HS-5 (cell line): ENCODE measurements at regions not wholly inside any gene's neighbourhood (a gene's known extent, or its start where the extent isn't known, plus 50 kb on each side); places are given as distances from the start of the nearest gene placed in this dataset.
"Not testable (repeated sequence)": the region's sequence is repeated elsewhere in the genome, so short reads cannot be mapped to it uniquely, and the experiment has no call there.

Experiments
- DNase-seq: peaks from one replicate; pipeline ENCODE4 v3.0.0-alpha.2; 2012; ENCODE audit warnings: low read depth

- DNase-seq: no peak
Measured at GRCh38 chr12:38480594-38480993, 164.0 kb downstream of the ALG10B start.

DNA sequence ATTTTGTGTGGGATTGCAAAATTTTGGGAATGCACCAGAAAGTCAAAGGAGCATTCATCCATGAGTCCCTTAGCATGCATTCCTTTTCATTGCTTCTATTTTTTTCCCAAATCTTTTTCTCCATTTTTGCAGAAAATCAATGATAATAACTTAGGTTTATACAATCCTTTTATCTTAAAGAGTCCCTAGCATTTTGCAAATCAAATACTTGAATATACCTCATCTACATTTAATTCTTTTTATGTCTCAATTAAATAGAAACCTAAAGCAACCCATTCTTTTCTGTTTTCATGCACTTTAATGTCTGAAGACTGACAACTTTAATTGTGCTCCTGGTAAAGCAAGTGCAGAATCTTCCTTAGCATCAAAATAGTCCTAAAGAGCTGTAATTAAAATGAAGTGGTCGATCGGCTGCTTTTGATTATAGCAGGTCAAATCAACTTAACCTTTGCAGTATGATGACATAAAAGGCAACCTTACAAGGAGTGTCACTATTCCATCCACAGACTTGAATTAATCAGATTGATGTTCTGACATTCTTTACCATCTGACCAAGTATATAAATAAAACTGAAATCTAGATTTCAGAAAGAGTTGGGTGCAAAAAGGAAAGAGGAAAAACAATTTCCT lies 168.4 kb downstream of the ALG10B start:
- DNase-seq: no peak

DNA sequence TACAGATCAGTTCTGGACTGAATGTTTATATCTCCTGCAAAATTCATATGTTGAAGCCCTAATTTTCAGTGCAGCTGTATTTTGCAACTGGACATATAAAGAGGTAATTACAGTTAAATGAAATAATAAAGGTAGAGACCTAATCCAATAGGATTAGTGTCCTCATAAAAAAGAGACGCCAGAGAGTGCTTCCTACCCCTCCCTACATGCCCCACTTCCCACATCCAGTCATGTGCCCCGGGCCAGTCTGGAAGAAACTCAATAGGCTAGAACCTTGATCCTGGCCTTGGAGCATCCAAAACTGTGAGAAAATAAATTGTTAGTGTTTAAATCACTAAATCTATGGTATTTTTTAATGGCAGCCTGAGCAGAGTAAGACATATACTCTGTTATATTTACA lies 172.3 kb downstream of the ALG10B start:
- DNase-seq: no peak

- DNase-seq: no peak
Measured at GRCh38 chr12:38490073-38490472, 173.5 kb downstream of the ALG10B start.

DNA sequence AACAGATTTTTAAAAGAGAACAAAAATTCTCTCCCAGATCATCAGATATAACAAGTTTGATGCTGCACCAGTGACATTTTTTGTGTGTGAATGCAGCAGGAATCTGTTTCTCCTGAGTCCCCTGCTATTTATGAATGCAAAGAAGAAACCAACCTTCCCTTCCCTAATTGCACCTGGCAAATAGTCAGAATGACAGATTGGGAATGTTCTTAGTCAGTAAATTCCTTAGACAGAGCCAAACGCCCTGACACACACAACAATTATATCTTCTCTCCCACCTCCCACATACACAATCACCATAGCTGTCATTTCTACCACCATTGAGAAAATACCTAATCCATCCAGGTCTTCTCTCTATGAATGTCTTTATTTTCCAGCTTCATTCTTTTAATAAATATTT lies 174.4 kb downstream of the ALG10B start:
- no peak for DNase-seq

GRCh38 chr12:38501481-38501880 lies 184.9 kb downstream of the ALG10B start:
- DNase-seq: no peak

GRCh38 chr12:38501991-38502390 lies 185.4 kb downstream of the ALG10B start:
- DNase-seq: no peak

DNA sequence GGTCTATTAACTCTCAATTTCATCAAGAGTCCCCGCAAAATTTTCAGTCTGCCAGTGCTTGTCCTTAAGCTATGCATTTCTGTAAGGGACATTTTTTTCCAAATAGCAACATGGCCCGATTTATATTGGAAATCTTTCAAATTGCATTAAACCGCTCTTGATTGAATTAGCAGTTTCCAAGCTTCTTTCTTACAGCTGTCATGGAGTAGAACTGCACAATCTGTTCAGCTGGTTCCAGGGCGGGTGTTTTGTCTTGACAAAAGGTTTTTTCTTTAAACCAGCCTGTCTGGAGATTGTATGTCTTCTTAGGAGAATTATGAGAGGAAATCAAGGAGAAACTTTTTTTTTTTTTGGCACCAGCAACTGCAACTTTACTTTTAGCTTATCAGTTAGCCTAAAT lies 185.8 kb downstream of the ALG10B start:
- no peak for DNase-seq

DNA sequence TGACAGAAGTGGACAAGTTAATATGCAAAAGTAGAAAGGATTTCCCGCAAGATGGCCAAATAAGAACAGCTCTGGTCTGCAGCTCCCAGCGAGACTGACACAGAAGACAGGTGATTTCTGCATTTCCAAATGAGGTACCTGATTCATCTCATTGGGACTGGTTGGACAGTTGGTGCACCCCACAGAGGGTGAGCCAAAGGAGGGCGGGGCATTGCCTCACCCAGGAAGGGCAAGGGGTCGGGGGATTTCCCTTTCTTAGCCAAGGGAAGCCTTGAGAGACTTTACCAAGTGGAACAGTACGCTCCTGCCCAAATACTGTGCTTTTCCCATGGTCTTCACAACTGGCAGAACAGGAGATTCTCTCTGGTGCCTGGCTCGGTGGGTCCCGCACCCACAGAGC lies 191.3 kb downstream of the ALG10B start:
- no peak for DNase-seq

DNA sequence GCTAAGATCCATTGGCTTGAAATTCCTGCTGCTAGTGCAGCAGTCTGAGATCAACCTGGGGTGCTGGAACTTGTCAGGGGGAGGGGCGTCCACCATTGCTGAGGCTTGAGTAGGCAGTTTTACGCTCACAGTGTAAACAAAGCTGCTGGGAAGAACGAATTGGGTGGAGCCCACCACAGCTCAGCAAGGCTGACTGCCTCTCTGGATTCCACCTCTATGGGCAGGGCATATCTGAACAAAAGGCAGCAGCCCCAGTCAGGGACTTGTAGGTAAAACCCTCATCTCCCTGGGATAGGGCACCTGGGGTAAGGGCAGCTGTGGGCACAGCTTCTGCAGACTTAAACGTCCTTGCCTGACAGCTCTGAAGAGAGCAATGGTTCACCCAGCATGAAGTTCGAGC lies 191.7 kb downstream of the ALG10B start:
- no peak for DNase-seq

GRCh38 chr12:38515912-38516311 lies 199.3 kb downstream of the ALG10B start:
- DNase-seq: no peak

DNA sequence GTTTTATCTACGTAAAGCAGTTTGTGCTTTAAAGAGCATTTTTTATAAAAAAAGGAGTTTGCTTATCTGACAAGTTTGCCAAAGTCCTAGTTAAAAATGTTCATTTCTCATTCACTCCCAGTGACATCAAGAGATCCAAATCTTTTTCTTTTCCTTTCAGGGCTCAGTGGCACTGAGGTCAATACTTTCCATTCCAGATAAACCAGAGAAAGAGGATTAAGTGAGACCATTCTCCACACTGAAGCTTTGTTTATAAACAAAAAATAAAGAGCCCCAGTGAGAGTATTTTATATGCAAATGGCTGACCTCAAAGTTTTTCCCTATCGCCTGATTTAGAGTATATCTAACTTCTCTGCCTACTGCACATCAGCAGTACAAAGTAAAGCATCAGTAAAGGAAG lies 199.8 kb downstream of the ALG10B start:
- no peak for DNase-seq

- no peak for DNase-seq
Measured at GRCh38 chr12:38523920-38524319, 207.3 kb downstream of the ALG10B start.

DNA sequence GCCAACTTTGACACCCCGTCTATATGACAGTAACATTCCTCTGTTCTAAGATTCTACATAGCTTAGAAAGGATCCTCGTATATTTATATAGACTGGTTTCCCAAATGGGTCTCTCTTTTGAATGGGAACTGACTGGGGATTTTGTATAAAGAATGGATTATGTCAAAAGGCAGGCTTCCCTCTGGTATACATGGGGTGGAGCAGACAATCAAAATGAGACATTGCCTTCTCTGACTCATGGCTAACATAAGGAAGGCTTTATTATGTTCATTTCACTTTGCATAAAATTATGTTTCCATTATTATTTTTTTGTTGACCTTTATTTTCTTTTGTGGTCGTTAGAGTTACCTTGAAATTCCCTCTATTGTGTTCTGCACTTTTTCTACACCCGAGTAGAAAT lies 211.1 kb downstream of the ALG10B start:
- DNase-seq: no peak

DNA sequence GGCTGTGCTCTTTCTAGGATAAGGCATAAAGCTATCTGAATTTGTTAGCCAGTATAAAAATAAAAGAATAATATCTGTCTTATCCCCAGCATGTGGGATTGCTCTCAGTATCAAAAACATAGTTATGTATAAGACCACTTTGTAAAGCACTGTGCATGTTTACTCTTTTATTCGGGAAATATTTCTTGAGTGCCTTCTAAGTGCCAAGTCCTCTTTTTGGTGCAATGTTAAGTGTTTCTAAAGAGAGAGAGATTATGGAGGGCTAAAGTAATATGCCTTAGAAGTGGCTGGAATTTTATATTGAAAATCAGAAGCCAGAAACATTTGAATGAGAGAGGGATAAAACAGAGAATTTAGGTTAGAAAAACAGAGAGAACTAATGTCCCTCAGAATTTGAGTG lies 212.0 kb downstream of the ALG10B start:
- no peak for DNase-seq

- not testable (repeated sequence) for DNase-seq
Measured at GRCh38 chr12:38529281-38529680, 212.7 kb downstream of the ALG10B start.

DNA sequence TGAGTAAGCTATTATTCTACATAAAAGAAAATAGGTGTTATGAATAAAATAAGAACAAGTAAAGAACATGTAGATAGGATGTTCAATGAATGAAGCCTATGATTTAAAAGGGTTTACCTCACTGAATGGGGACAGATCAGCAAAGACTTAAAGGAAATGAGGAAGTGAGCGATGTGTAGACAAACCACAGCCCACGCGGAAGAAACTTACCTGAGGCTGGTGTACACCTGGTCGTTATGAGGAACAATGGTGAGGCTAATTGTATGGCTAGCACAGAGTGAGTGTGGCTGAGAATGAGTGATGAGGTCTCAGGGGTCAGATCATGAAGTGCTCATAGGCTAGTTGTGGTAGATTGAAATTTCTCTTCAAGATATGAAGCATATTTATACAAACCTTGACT lies 221.7 kb downstream of the ALG10B start:
- no peak for DNase-seq

- no peak for DNase-seq
Measured at GRCh38 chr12:38540156-38540555, 223.6 kb downstream of the ALG10B start.

GRCh38 chr12:38541849-38542248 lies 225.3 kb downstream of the ALG10B start:
- no peak for DNase-seq

- no peak for DNase-seq
Measured at GRCh38 chr12:38543151-38543550, 226.6 kb downstream of the ALG10B start.

- no peak for DNase-seq
Measured at GRCh38 chr12:38544330-38545066, 227.9 kb downstream of the ALG10B start.

- peak; percentile 15 for DNase-seq
Measured at GRCh38 chr12:38547586-38547985, 231.0 kb downstream of the ALG10B start.

- no peak for DNase-seq
Measured at GRCh38 chr12:38555620-38556591, 239.3 kb downstream of the ALG10B start.
